Ovary (tissue), 7 donors: ENCODE measurements at regions not wholly inside any gene's neighbourhood (a gene's known extent, or its start where the extent isn't known, plus 50 kb on each side); places are given as distances from the start of the nearest gene placed in this dataset.

ENCODE experiments used
- DNase-seq, 5 donors: peaks; one replicate each; pipeline ENCODE4 v3.0.0-alpha.2; 2019 to 2020
- H3K27ac ChIP-seq, 2 donors: fragments of 200-600 bp; one replicate each; pipeline versions ENCODE4 v1.5.1 to v1.8.0; 2019 to 2022
- H3K27me3 ChIP-seq: fragments of 200-600 bp; one replicate; pipeline ENCODE4 v1.8.0; 2022
- H3K36me3 ChIP-seq: fragments of 200-600 bp; sonication (generic); one replicate; pipeline ENCODE4 v1.5.1; 2019
- H3K4me1 ChIP-seq: one replicate; pipeline ENCODE4 v1.8.1; 2013; ENCODE audit warnings: mild to moderate bottlenecking, moderate library complexity; ENCODE audit not compliant: insufficient read depth
- H3K4me3 ChIP-seq: fragments of 200-600 bp; sonication (generic); one replicate; pipeline ENCODE4 v1.5.1; 2017
- H3K9me3 ChIP-seq, 2 donors: fragments of 200-600 bp in 1 of 2; sonication (generic) in 1 of 2; one replicate each; pipeline versions ENCODE4 v1.5.1 to v1.8.1; 2013 to 2019; ENCODE audit warnings: mild to moderate bottlenecking in 1 of 2, moderate library complexity in 1 of 2
- CTCF ChIP-seq, 3 donors: fragments of 450-650 bp in 2 of 3; fragments of 200-600 bp in 1 of 3; IDR thresholded peaks; one replicate each; pipeline versions ENCODE4 v1.5.1 to v1.8.0; 2016 to 2022; ENCODE audit warnings: antibody characterized with exemption in 3 of 3, mild to moderate bottlenecking in 1 of 3
- EP300 ChIP-seq: sonication (generic); formaldehyde crosslinking; IDR thresholded peaks from one replicate; pipeline ENCODE4 v1.6.1; 2017; ENCODE audit warnings: antibody characterized with exemption
- POLR2A ChIP-seq: fragments of 450-650 bp; IDR thresholded peaks from one replicate; pipeline ENCODE4 v1.6.1; 2017; ENCODE audit warnings: antibody characterized with exemption, mild to moderate bottlenecking, moderate library complexity
- WGBS, 3 donors: extraction: QIAGEN DNeasy Blood & Tissue Kit in 1 of 3; methylation state at CpG; one replicate each; pipeline versions ENCODE4 v1.1.5 to v1.1.7; 2013 to 2017; 5-methylcytosine and 5-hydroxymethylcytosine counted together
- intact Hi-C, 4 donors: fragments of 100-400 bp; cut with DNase I; formaldehyde crosslinking; loops; one replicate each; pipeline versions ENCODE4 v1.11.0 to v1.15.1; 2022 to 2023
- donor health status: DM: no; HTN: no; CAD: no; lungs with moderate emphysema.
- donor health status: DM: no; HTN: no; CAD: no.
- donor health status: Bipolar disorder and iron deficiency.
- donor health status: DM: no; HTN: no; CAD: no.
- donor health status: DM: yes; HTN: yes; CAD: no.

GRCh38 chr6:4565301-4566250, 210.6 kb upstream of the CDYL start:
- Histone ChIP-seq H3K9me3 (no peaks in the 10 kb centered on the region), H3K4me3 (no peak overlapping the region), H3K36me3 (no peaks in the 10 kb centered on the region), H3K4me1 (no peaks in the 10 kb centered on the region), H3K27me3 (no peaks in the 10 kb centered on the region), H3K27ac (no peak overlapping the region)
- DNase-seq = no peak
- TF ChIP-seq EP300 (no peak), CTCF (IDR thresholded peaks at IDR 0.05) (no peak), POLR2A (no peak)
- intact Hi-C loops = no loop called here
- WGBS, 3 donors = 81 to 87% (median 86%) methylated on average over 17 of the region's 17 CpGs

- DNase-seq = no peak
- no peak for TF ChIP-seq CTCF (IDR thresholded peaks at IDR 0.05)
- TF ChIP-seq EP300 = no peak
- TF ChIP-seq POLR2A = no peak
- no peaks in the 10 kb centered on the region for H3K9me3 ChIP-seq
- 56 to 57% (median 57%) methylated on average over 6 of the region's 6 CpGs for WGBS, 3 donors
- H3K27me3 ChIP-seq = no peaks in the 10 kb centered on the region
- no peak overlapping the region for H3K27ac ChIP-seq
- H3K36me3 ChIP-seq = no peaks in the 10 kb centered on the region
- intact Hi-C loops = no loop called here
- H3K4me3 ChIP-seq = no peak overlapping the region
- H3K4me1 ChIP-seq = no peaks in the 10 kb centered on the region
Observed at GRCh38 chr6:4564801-4565271, 211.4 kb upstream of the CDYL start.

- Histone ChIP-seq H3K27ac (no peak overlapping the region), H3K27me3 (no peaks in the 10 kb centered on the region), H3K36me3 (no peaks in the 10 kb centered on the region), H3K4me1 (no peaks in the 10 kb centered on the region), H3K4me3 (no peak overlapping the region), H3K9me3 (no peaks in the 10 kb centered on the region)
- no peak for TF ChIP-seq EP300
- TF ChIP-seq POLR2A = no peak
- TF ChIP-seq CTCF (IDR thresholded peaks at IDR 0.05) = no peak
- intact Hi-C loops = no loop called here
- WGBS, 3 donors = 44 to 82% (median 69%) methylated on average over 4 of the region's 4 CpGs
- DNase-seq = no peak
Observed at GRCh38 chr6:4563877-4564276, 212.3 kb upstream of the CDYL start.

- no peaks in the 10 kb centered on the region for H3K36me3 ChIP-seq
- H3K4me1 ChIP-seq = no peaks in the 10 kb centered on the region
- H3K27me3 ChIP-seq = no peaks in the 10 kb centered on the region
- no peak overlapping the region for H3K27ac ChIP-seq
- intact Hi-C loops = no loop called here
- no peak for TF ChIP-seq POLR2A
- TF ChIP-seq CTCF (IDR thresholded peaks at IDR 0.05) = no peak
- no peak for TF ChIP-seq EP300
- 59 to 69% (median 60%) methylated on average over 5 of the region's 5 CpGs for WGBS, 3 donors
- no peaks in the 10 kb centered on the region for H3K9me3 ChIP-seq
- DNase-seq = no peak
- H3K4me3 ChIP-seq = no peak overlapping the region
Observed at GRCh38 chr6:4563156-4563555, 213.0 kb upstream of the CDYL start.
